ENCODE measurements at regions not wholly inside any gene's neighbourhood (a gene's known extent, or its start where the extent isn't known, plus 50 kb on each side); places are given as distances from the start of the nearest gene placed in this dataset.

DNA sequence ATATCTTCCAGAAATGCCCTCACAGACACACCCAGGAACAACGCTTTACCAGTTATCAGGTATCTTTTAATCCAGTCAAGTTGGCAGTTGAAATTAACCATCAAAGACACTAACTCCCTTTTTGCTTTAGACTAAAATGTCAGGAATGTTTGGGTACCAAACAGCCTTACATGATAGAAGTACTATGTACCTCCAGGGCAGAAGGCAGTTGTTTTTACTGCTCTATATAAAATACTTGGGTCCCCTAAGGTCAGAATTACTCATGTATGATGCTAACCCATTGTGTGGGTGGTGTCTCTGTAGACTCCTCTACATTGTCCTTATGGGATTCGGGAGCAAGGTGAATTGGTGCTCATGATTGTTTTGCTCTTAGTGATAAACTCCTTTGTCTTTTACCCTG, 492.5 kb upstream of the FLRT2 start:
- WGBS, 2 donors = 91 to 93% methylated on average over 2 of the region's 2 CpGs
- H3K4me3 ChIP-seq (ENCODE audit: low read depth, poor library complexity, severe bottlenecking) = no peak overlapping the region
- TF ChIP-seq POLR2A (IDR thresholded peaks at IDR 0.05) = no peak
- TF ChIP-seq, protein P1, sequence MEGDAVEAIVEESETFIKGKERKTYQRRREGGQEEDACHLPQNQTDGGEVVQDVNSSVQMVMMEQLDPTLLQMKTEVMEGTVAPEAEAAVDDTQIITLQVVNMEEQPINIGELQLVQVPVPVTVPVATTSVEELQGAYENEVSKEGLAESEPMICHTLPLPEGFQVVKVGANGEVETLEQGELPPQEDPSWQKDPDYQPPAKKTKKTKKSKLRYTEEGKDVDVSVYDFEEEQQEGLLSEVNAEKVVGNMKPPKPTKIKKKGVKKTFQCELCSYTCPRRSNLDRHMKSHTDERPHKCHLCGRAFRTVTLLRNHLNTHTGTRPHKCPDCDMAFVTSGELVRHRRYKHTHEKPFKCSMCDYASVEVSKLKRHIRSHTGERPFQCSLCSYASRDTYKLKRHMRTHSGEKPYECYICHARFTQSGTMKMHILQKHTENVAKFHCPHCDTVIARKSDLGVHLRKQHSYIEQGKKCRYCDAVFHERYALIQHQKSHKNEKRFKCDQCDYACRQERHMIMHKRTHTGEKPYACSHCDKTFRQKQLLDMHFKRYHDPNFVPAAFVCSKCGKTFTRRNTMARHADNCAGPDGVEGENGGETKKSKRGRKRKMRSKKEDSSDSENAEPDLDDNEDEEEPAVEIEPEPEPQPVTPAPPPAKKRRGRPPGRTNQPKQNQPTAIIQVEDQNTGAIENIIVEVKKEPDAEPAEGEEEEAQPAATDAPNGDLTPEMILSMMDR (IDR thresholded peaks at IDR 0.05) = no peak
- no peak for DNase-seq (ENCODE audit: low spot score in 2 of 2)
- intact Hi-C loops (cut with DNase I; ENCODE audit: low total_unique reads) = no loop called here

DNA sequence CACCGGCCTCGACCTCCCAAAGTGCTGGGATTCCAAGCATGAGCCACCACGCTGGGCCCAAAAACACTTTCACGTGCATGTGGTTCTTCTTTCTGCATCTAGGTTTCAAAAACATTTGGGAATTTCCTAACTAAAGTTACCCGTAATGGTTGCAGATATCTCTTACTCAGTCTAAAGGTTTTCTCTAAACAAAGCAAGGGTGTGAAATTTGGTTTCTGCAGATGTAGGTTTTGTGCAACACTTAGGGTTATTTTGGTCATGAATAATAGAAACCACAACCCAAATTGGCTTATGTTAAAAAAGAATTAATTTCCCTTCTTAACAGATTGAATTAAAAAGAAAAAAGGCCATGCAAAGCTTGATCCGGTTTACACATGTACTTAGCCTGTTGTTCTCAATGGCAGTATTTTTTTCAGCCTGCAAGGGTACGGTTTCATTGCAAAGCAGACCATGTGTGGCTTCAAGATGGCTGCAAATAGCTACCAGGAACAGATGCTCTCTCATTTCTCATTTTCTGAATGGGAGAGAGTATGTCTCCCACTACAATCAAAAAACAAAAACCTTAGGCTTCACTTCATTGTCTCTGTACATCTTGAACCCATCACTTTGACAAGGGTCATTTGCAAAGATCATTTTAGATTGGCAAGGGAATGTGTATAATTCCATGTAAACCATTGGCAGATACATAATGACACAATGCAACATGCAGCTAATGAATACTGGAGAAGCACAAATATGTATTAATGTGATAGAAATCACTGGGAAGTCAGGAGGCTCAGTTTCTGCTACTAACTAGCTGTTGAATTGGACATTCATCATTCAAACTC, 491.2 kb upstream of the FLRT2 start:
- no peak overlapping the region for H3K4me3 ChIP-seq (ENCODE audit: low read depth, poor library complexity, severe bottlenecking)
- TF ChIP-seq, protein P1 (IDR thresholded peaks at IDR 0.05) = no peak
- TF ChIP-seq POLR2A (IDR thresholded peaks at IDR 0.05) = no peak
- no peak for DNase-seq (ENCODE audit: low spot score in 2 of 2)
- intact Hi-C loops (cut with DNase I; ENCODE audit: low total_unique reads) = no loop called here
- 80 to 84% methylated on average over 7 of the region's 7 CpGs for WGBS, 2 donors

GRCh38 chr14:85039353-85039626, 490.7 kb upstream of the FLRT2 start:
- TF ChIP-seq, protein P1 (IDR thresholded peaks at IDR 0.05) = no peak
- no peak for TF ChIP-seq POLR2A (IDR thresholded peaks at IDR 0.05)
- no peak for DNase-seq (ENCODE audit: low spot score in 2 of 2)
- intact Hi-C loops (cut with DNase I; ENCODE audit: low total_unique reads) = no loop called here
- H3K4me3 ChIP-seq (ENCODE audit: low read depth, poor library complexity, severe bottlenecking) = no peak overlapping the region

DNA sequence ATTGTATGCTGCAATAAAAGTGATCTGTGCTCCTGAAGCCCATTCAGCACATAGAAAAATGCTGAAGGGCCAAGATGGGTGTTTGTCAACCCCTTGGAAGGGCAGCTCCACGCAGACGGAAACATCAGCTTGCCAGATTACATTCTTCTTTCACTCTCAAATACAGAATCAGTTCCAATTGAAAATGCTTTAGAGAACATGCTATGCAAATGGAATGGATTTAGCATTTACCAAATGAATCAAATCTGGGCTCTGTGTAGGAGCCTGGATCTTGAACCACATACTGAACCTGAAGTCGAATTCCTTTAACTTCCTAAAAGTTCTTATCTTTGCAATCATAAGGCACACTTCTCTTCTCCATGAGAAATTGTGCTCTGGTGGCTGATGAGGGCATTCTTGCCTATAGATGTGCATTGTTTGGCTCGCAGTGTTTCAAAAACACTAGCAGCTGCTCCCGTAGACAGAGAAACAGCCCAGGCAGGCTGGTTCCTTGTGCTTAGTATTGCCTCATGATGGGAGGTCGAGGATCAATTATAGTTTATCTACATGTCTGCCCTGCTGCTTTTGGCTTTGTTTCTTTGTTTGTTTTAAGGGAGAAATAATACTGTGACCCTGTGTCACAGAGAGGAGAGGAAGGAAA, 489.8 kb upstream of the FLRT2 start:
- 36 to 37% methylated on average over 6 of the region's 6 CpGs for WGBS, 2 donors
- intact Hi-C loops (cut with DNase I; ENCODE audit: low total_unique reads) = no loop called here
- no peak for DNase-seq (ENCODE audit: low spot score in 2 of 2)

GRCh38 chr14:85041618-85042017, 488.3 kb upstream of the FLRT2 start:
- H3K4me3 ChIP-seq (ENCODE audit: low read depth, poor library complexity, severe bottlenecking) = no peak overlapping the region
- no peak for TF ChIP-seq POLR2A (IDR thresholded peaks at IDR 0.05)
- TF ChIP-seq, protein P1 (IDR thresholded peaks at IDR 0.05) = no peak
- intact Hi-C loops (cut with DNase I; ENCODE audit: low total_unique reads) = no loop called here
- DNase-seq (ENCODE audit: low spot score in 2 of 2) = no peak

More for the DNA sequence above, 489.8 kb upstream of the FLRT2 start:
- no peak overlapping the region for H3K4me3 ChIP-seq (ENCODE audit: low read depth, poor library complexity, severe bottlenecking)
- TF ChIP-seq, protein P1 (IDR thresholded peaks at IDR 0.05) = no peak
- TF ChIP-seq POLR2A (IDR thresholded peaks at IDR 0.05) = no peak
